ENCODE measurements at regions not wholly inside any gene's neighbourhood (a gene's known extent, or its start where the extent isn't known, plus 50 kb on each side); places are given as distances from the start of the nearest gene placed in this dataset.

DNA sequence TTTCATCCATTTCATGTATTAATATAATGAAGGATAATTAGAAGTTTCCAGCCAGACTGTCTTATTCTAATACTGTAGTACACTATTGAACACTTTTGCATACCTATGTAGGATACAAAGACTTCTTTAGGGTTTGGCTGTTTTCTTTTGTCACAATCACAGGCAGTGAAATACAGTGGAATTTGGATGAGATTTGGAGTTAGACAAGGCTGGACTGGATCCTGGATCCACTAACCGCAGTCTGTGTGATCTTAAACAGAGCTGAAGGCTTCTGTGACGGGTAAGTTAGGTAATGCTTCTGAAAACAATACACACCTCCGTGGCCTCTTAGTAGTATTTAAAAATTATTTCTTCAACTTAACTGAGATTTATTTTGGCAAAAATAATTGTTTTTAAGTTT, 1128.6 kb upstream of the CDH2 start:
- no peaks in the 10 kb centered on the region for H3K36me3 ChIP-seq
- no peak for DNase-seq
- H3K27ac ChIP-seq = no peak overlapping the region
- H3K4me3 ChIP-seq = no peak overlapping the region
- no peaks in the 10 kb centered on the region for H3K4me1 ChIP-seq
- H3K27me3 ChIP-seq = no peaks in the 10 kb centered on the region
- no peaks in the 10 kb centered on the region for H3K9me3 ChIP-seq
- TF ChIP-seq, protein P1, sequence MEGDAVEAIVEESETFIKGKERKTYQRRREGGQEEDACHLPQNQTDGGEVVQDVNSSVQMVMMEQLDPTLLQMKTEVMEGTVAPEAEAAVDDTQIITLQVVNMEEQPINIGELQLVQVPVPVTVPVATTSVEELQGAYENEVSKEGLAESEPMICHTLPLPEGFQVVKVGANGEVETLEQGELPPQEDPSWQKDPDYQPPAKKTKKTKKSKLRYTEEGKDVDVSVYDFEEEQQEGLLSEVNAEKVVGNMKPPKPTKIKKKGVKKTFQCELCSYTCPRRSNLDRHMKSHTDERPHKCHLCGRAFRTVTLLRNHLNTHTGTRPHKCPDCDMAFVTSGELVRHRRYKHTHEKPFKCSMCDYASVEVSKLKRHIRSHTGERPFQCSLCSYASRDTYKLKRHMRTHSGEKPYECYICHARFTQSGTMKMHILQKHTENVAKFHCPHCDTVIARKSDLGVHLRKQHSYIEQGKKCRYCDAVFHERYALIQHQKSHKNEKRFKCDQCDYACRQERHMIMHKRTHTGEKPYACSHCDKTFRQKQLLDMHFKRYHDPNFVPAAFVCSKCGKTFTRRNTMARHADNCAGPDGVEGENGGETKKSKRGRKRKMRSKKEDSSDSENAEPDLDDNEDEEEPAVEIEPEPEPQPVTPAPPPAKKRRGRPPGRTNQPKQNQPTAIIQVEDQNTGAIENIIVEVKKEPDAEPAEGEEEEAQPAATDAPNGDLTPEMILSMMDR (IDR thresholded peaks at IDR 0.05) = no peak
- intact Hi-C loops (cut with DNase I; ENCODE audit: low total_unique reads) = no loop called here

DNA sequence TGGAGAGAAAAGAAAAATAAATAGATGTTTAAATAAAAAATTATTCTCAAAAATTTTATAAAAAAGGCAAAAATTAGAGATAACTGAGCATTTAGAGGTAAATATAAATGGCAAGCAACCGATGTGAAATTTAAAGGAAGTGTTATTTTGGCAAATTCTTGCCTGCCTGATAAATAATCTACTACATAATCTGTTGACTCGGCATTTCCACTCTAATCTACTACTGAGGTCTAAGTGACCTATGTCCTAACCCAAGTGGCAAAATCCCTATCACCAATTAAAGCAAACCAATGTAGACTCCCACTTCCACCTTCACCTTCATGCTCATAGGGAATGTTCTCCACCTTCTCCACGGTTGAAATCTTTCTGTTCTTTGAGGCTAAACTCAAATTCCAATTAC, 1124.1 kb upstream of the CDH2 start:
- H3K9me3 ChIP-seq = no peaks in the 10 kb centered on the region
- no peak overlapping the region for H3K4me3 ChIP-seq
- H3K4me1 ChIP-seq = no peaks in the 10 kb centered on the region
- intact Hi-C loops (cut with DNase I; ENCODE audit: low total_unique reads) = no loop called here
- H3K27me3 ChIP-seq = no peaks in the 10 kb centered on the region
- TF ChIP-seq, protein P1 (IDR thresholded peaks at IDR 0.05) = no peak
- no peaks in the 10 kb centered on the region for H3K36me3 ChIP-seq
- DNase-seq = no peak
- no peak overlapping the region for H3K27ac ChIP-seq

DNA sequence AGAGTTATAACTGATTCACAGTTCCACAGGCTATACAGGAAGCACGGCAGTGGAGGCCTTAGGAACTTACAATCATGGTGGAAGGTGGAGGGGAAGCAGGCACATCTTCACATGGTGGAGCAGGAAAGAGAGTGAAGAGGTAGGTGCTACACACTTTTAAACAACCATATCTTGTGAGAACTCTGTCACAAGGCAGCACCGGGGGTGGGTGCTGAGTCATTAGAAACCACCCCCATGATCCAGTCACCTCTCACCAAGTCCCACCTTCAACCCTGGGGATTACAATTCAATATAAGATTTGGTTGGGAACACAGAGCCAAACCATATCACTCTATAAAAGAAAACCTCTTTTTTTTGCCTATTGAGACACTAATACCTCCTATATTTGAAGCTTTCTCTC, 1108.5 kb upstream of the CDH2 start:
- Histone ChIP-seq H3K4me3 (no peak overlapping the region), H3K27me3 (no peaks in the 10 kb centered on the region), H3K27ac (no peak overlapping the region), H3K4me1 (no peaks in the 10 kb centered on the region), H3K9me3 (no peaks in the 10 kb centered on the region), H3K36me3 (no peaks in the 10 kb centered on the region)
- DNase-seq = no peak
- TF ChIP-seq, protein P1 (IDR thresholded peaks at IDR 0.05) = no peak
- intact Hi-C loops (cut with DNase I; ENCODE audit: low total_unique reads) = no loop called here

DNA sequence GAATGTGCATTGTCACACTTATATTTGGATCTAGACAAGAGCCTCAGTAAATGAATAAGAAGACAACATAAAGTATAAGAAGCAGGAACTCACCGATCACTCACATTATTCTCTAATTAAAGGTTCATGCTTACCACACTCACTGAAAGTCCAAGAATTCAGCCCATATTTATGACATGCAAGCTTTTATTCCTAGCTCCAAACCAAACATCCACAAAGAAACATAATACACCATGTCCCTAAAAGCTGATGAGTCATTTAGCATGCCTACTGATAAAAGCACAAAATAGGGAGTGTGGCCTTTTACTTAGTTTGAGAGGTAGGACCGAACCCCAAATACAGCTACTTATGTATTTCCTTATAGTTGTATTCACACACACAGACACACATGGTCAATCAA, 1094.6 kb upstream of the CDH2 start:
- Histone ChIP-seq H3K4me3 (no peak overlapping the region), H3K27me3 (no peaks in the 10 kb centered on the region), H3K9me3 (no peaks in the 10 kb centered on the region), H3K27ac (no peak overlapping the region), H3K4me1 (peaks cover 0 to 9% (median 0%) of the 10 kb centered on the region in 4 donors), H3K36me3 (no peaks in the 10 kb centered on the region)
- no peak for DNase-seq
- TF ChIP-seq, protein P1 (IDR thresholded peaks at IDR 0.05) = no peak
- intact Hi-C loops (cut with DNase I; ENCODE audit: low total_unique reads) = no loop called here

GRCh38 chr18:29259838-29260237, 1082.9 kb upstream of the CDH2 start:
- DNase-seq = no peak
- Histone ChIP-seq H3K4me1 (no peaks in the 10 kb centered on the region), H3K27me3 (no peaks in the 10 kb centered on the region), H3K36me3 (no peaks in the 10 kb centered on the region), H3K27ac (no peak overlapping the region), H3K4me3 (no peak overlapping the region), H3K9me3 (no peaks in the 10 kb centered on the region)
- intact Hi-C loops (cut with DNase I; ENCODE audit: low total_unique reads) = no loop called here
- TF ChIP-seq, protein P1 (IDR thresholded peaks at IDR 0.05) = no peak

DNA sequence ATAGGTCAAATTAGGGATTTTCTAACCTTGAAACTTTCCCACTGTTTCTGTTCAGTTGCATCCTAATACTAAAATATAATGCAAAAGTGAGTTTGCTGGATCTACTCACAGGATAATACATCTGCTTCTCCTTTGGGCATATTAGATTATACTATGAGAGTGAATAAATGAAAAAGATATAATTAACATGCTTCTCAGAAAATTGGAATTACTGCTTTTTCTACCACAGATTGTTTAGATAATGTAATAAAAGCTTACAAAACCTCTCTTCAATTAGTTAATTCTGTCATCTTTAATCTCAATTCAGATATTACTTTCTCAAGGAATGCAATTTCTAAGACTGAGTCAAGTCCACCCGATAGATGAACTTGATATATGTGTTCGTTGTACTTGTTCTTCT, 1077.2 kb upstream of the CDH2 start:
- Histone ChIP-seq H3K27ac (no peak overlapping the region), H3K4me1 (no peaks in the 10 kb centered on the region), H3K36me3 (no peaks in the 10 kb centered on the region), H3K4me3 (no peak overlapping the region), H3K27me3 (no peaks in the 10 kb centered on the region), H3K9me3 (no peaks in the 10 kb centered on the region)
- intact Hi-C loops (cut with DNase I; ENCODE audit: low total_unique reads) = no loop called here
- TF ChIP-seq, protein P1 (IDR thresholded peaks at IDR 0.05) = no peak
- DNase-seq = no peak

All from tibial artery (tissue), 4 donors.